Fibroblast of skin of scalp (primary cell): ENCODE measurements at regions not wholly inside any gene's neighbourhood (a gene's known extent, or its start where the extent isn't known, plus 50 kb on each side); places are given as distances from the start of the nearest gene placed in this dataset.
"Not testable (repeated sequence)": the region's sequence is repeated elsewhere in the genome, so short reads cannot be mapped to it uniquely, and the experiment has no call there.

Experiments
- DNase-seq: peaks from one replicate; pipeline ENCODE4 v3.0.0-alpha.2; 2013

- no peak for DNase-seq
These were observed 135.8 kb downstream of the USP31 start for GRCh38 chr16:23013484-23013883.

- DNase-seq = no peak
These were observed 140.2 kb downstream of the USP31 start for GRCh38 chr16:23009075-23009474.

GRCh38 chr16:23008041-23008440 is 141.2 kb downstream of the USP31 start:
- no peak for DNase-seq

GRCh38 chr16:23006380-23006779 is 142.9 kb downstream of the USP31 start:
- DNase-seq = no peak

GRCh38 chr16:23005951-23006350 is 143.3 kb downstream of the USP31 start:
- DNase-seq = no peak

GRCh38 chr16:22989598-22989997 is 159.7 kb downstream of the USP31 start:
- DNase-seq = no peak

GRCh38 chr16:22983614-22984013 is 165.6 kb downstream of the USP31 start:
- DNase-seq = no peak

GRCh38 chr16:22980514-22980913 is 166.6 kb downstream of the HS3ST2 start:
- not testable (repeated sequence) for DNase-seq

- no peak for DNase-seq
These were observed 165.1 kb downstream of the HS3ST2 start for GRCh38 chr16:22979038-22979437.

GRCh38 chr16:22977294-22977697 is 163.3 kb downstream of the HS3ST2 start:
- peak; percentile 4 for DNase-seq

- no peak for DNase-seq
These were observed 159.6 kb downstream of the HS3ST2 start for GRCh38 chr16:22973522-22973921.

- no peak for DNase-seq
These were observed 157.5 kb downstream of the HS3ST2 start for GRCh38 chr16:22971346-22971924.

GRCh38 chr16:22970209-22970865 is 156.4 kb downstream of the HS3ST2 start:
- DNase-seq = no peak

- no peak for DNase-seq
These were observed 155.6 kb downstream of the HS3ST2 start for GRCh38 chr16:22969567-22969966.

GRCh38 chr16:22968931-22969330 is 155.0 kb downstream of the HS3ST2 start:
- no peak for DNase-seq

- no peak for DNase-seq
These were observed 153.6 kb downstream of the HS3ST2 start for GRCh38 chr16:22967521-22968095.
